Neural progenitor cell (in vitro differentiated cells): ENCODE measurements at regions not wholly inside any gene's neighbourhood (a gene's known extent, or its start where the extent isn't known, plus 50 kb on each side); places are given as distances from the start of the nearest gene placed in this dataset.

Experiments
- CTCF ChIP-seq: fragments of 200-600 bp; sonication (generic); IDR thresholded peaks from 2 replicates; pipeline ENCODE4 v1.5.1; 2017; ENCODE audit warnings: antibody characterized with exemption, mild to moderate bottlenecking
- EZH2 ChIP-seq: fragments of 200-600 bp; sonication (generic); IDR thresholded peaks from 2 replicates; pipeline ENCODE4 v1.6.1; 2017; ENCODE audit warnings: antibody characterized with exemption, mild to moderate bottlenecking, moderate library complexity

- TF ChIP-seq CTCF (no peak), EZH2 (no peak)
Observed at GRCh38 chr15:95210436-95210981, 979.1 kb downstream of the MCTP2 start.
